Left ventricle myocardium inferior (tissue), 1 donor: ENCODE measurements at regions not wholly inside any gene's neighbourhood (a gene's known extent, or its start where the extent isn't known, plus 50 kb on each side); places are given as distances from the start of the nearest gene placed in this dataset.

Source experiments
- DNase-seq: peaks from one replicate; pipeline ENCODE4 v3.0.0-alpha.2; 2020
- H3K27ac ChIP-seq: fragments of 200-600 bp; replicated peaks from 2 replicates; pipeline ENCODE4 v1.8.0; 2021
- H3K27me3 ChIP-seq: fragments of 200-600 bp; 2 replicates; pipeline ENCODE4 v1.8.0; 2021; ENCODE audit warnings: low read depth
- H3K36me3 ChIP-seq: fragments of 200-600 bp; 2 replicates; pipeline ENCODE4 v1.8.0; 2021
- H3K4me1 ChIP-seq: fragments of 200-600 bp; 2 replicates; pipeline ENCODE4 v1.8.0; 2021
- H3K4me3 ChIP-seq: fragments of 200-600 bp; 2 replicates; pipeline ENCODE4 v1.8.0; 2021; ENCODE audit warnings: mild to moderate bottlenecking, moderate library complexity
- H3K9me3 ChIP-seq: fragments of 200-600 bp; replicated peaks from 2 replicates; pipeline ENCODE4 v1.8.0; 2021
- intact Hi-C: fragments of 100-400 bp; cut with micrococcal nuclease; formaldehyde crosslinking; loops from one replicate; pipeline ENCODE4 v1.11.0; 2022
- TF ChIP-seq, protein P1 (sequence below): fragments of 200-600 bp; IDR thresholded peaks from 2 replicates; pipeline ENCODE4 v1.8.0; 2021; ENCODE audit warnings: antibody characterized with exemption, mild to moderate bottlenecking, borderline replicate concordance
- donor health status: DM: no; HTN: yes; CAD: no; lungs with severe emphysema.

DNA sequence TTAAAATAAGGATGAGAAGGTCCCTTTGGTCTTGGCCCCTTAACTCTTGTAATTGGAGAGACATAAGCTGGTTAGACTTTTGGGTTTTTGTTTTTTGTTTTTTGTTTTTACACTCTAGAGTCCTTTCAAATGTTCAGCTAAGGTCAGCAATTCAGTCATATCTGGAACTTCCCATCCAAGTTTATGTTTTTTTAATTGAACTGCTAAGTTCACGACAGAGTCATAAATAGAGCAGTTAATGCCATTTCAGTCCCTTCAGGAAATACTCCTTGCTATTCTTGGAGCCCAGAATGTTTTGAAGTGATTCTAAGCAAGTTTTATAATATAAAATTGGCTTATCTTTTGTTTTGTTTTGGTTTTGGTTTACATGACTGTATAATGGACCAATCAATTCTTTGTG, 329.4 kb upstream of the PABPC4L start:
- Histone ChIP-seq H3K4me3 (no peak overlapping the region), H3K27me3 (no peaks in the 10 kb centered on the region), H3K36me3 (no peaks in the 10 kb centered on the region), H3K27ac (no peak overlapping the region), H3K4me1 (no peaks in the 10 kb centered on the region), H3K9me3 (no peaks in the 10 kb centered on the region)
- TF ChIP-seq, protein P1, sequence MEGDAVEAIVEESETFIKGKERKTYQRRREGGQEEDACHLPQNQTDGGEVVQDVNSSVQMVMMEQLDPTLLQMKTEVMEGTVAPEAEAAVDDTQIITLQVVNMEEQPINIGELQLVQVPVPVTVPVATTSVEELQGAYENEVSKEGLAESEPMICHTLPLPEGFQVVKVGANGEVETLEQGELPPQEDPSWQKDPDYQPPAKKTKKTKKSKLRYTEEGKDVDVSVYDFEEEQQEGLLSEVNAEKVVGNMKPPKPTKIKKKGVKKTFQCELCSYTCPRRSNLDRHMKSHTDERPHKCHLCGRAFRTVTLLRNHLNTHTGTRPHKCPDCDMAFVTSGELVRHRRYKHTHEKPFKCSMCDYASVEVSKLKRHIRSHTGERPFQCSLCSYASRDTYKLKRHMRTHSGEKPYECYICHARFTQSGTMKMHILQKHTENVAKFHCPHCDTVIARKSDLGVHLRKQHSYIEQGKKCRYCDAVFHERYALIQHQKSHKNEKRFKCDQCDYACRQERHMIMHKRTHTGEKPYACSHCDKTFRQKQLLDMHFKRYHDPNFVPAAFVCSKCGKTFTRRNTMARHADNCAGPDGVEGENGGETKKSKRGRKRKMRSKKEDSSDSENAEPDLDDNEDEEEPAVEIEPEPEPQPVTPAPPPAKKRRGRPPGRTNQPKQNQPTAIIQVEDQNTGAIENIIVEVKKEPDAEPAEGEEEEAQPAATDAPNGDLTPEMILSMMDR: no peak
- intact Hi-C loops: no loop called here
- no peak for DNase-seq

DNA sequence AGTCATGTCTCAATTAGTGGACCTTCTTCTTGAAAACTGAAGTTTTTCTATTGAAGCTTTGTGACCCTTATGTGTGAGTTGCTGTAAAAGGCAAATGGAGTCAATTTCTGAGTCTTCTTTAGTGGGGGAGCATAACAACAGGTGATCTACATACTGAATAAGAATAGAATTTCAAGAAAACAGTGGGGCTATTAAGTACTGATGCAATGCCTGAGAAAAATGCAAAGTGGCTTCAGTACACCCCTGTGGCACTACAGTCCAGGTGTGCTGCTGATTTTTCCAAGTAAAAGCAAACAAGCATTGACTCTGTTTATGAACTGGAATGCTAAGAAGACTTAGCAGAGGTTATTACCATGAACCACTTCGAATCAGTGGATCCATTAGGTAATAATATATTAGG, 328.0 kb upstream of the PABPC4L start:
- H3K27me3 ChIP-seq: no peaks in the 10 kb centered on the region
- H3K4me3 ChIP-seq: no peak overlapping the region
- no peak for DNase-seq
- intact Hi-C loops: no loop called here
- no peaks in the 10 kb centered on the region for H3K9me3 ChIP-seq
- H3K27ac ChIP-seq: no peak overlapping the region
- H3K4me1 ChIP-seq: no peaks in the 10 kb centered on the region
- no peaks in the 10 kb centered on the region for H3K36me3 ChIP-seq
- TF ChIP-seq, protein P1: no peak

DNA sequence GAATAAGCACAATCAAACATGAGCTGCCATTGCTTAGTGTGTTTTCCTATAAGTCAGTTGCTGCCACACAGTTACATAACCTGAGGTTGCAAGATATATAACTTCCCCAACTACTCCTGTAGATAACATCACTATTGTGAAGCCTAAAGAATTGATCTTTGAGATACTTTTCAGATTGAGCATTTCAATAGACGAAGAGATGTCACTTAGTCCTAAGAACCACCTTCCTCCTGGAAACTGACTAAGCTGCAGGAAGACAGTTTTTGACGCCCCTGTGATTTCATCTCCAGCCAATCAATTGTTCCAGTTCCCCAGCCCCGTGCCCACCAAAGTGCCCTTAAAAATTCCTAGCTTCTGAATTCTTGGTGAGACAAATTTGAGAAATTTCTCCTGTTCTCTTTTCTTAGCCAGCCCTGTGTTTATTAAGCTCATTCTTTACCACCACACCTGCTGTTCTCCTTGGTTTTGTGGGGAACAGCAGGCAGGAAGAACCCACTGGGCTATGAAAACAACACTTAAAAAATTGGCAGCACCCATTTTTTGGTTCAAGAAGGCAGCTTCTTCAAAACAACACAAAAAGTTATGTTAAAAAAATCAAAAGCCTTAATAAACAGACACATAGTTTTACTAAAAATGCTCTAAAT, 317.1 kb upstream of the PABPC4L start:
- Histone ChIP-seq H3K9me3 (no peaks in the 10 kb centered on the region), H3K4me3 (no peak overlapping the region), H3K27ac (no peak overlapping the region), H3K27me3 (no peaks in the 10 kb centered on the region), H3K36me3 (no peaks in the 10 kb centered on the region), H3K4me1 (no peaks in the 10 kb centered on the region)
- TF ChIP-seq, protein P1: no peak
- intact Hi-C loops: no loop called here
- no peak for DNase-seq

DNA sequence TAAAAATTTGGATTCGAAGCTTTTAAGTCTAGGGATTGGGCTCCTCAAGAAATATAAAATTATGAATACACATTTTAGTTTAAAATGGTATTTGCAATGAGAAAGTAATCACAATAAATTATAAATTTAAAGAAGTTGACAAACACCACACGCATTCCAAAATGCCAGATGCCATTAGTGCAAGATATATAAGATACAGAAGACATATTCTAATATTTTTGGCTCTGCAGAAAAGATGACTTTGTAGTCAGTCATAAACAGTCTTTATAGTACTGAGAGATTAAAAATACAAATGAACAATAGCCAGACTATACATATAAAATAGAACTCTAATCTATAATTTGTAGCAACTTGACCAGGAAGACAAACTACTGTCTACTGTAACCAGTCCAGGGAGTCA, 309.0 kb upstream of the PABPC4L start:
- no peak for DNase-seq
- H3K27me3 ChIP-seq: no peaks in the 10 kb centered on the region
- peaks cover 9% of the 10 kb centered on the region for H3K9me3 ChIP-seq
- H3K4me1 ChIP-seq: no peaks in the 10 kb centered on the region
- TF ChIP-seq, protein P1: no peak
- intact Hi-C loops: no loop called here
- H3K4me3 ChIP-seq: no peak overlapping the region
- H3K36me3 ChIP-seq: no peaks in the 10 kb centered on the region
- no peak overlapping the region for H3K27ac ChIP-seq

DNA sequence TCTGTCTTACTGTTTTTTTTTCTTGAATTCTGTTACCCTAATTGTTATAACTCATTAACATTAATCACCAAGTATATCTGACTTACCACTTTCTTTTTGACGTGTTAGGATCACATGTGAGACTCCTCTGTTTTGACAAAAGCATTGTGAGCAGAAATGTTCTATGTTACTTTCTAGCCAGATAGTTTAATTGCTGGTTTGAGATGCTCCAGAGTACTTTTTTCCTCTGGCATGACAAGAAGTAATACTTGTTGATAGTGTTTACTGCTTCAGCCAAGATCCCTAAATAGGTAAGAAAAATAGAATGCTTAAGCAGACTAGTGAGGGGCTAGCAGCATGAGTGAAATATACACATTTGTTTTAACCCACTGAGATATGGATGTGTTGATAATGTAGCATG, 303.9 kb upstream of the PABPC4L start:
- intact Hi-C loops: no loop called here
- TF ChIP-seq, protein P1: no peak
- no peak overlapping the region for H3K4me3 ChIP-seq
- H3K27ac ChIP-seq: no peak overlapping the region
- H3K27me3 ChIP-seq: no peaks in the 10 kb centered on the region
- no peaks in the 10 kb centered on the region for H3K4me1 ChIP-seq
- no peak for DNase-seq
- peaks cover 7% of the 10 kb centered on the region for H3K9me3 ChIP-seq
- H3K36me3 ChIP-seq: no peaks in the 10 kb centered on the region
